OCI-LY7 (cell line): ENCODE measurements at regions not wholly inside any gene's neighbourhood (a gene's known extent, or its start where the extent isn't known, plus 50 kb on each side); places are given as distances from the start of the nearest gene placed in this dataset.
A peak's percentile ranks its signal among the peaks of the same experiment; 100 is the strongest.

Experiments
- BruUV-seq: library from RNA; stranded (reverse); fragments of 400-500 nt; replicated peaks from 2 replicates; lab custom pipeline; 2021; lab: Mats Ljungman, UMichigan
- CTCF ChIA-PET: fragments of 300-600 bp; sonication (Branson Sonifier 250); formaldehyde crosslinking; loops from one replicate; lab custom pipeline; 2022; ENCODE audit warnings: antibody characterized with exemption; ENCODE audit not compliant: unreplicated experiment; lab: Charles Lee
- POLR2A ChIA-PET: fragments of 300-600 bp; sonication (Branson Sonifier 250); formaldehyde crosslinking; loops from one replicate; lab custom pipeline; 2022; ENCODE audit warnings: antibody characterized with exemption; lab: Charles Lee
- DNase-seq: peaks from one replicate; pipeline ENCODE4 v3.0.0-alpha.2; 2015; ENCODE audit warnings: low spot score
- H2AFZ ChIP-seq: fragments of 200-600 bp; sonication (generic), shearing (Covaris generic); 2 replicates; pipeline ENCODE4 v1.6.1; 2014; ENCODE audit warnings: mild to moderate bottlenecking, antibody characterized with exemption, low read length, moderate library complexity
- H3K27ac ChIP-seq: fragments of 200-600 bp; sonication (generic); 2 replicates; pipeline ENCODE4 v1.5.1; 2014; ENCODE audit warnings: mixed run types, low read depth, mild to moderate bottlenecking, moderate library complexity, low read length, inconsistent platforms; ENCODE audit not compliant: poor library complexity, severe bottlenecking
- H3K36me3 ChIP-seq: fragments of 200-600 bp; sonication (generic); 2 replicates; pipeline ENCODE4 v1.6.1; 2014; ENCODE audit warnings: mild to moderate bottlenecking, antibody characterized with exemption, low read length, moderate library complexity, mixed read lengths; ENCODE audit not compliant: insufficient read depth
- H3K4me1 ChIP-seq: fragments of 200-600 bp; sonication (generic); 2 replicates; pipeline ENCODE4 v1.5.1; 2014; ENCODE audit warnings: mild to moderate bottlenecking, low read length; ENCODE audit not compliant: insufficient read depth, poor library complexity, severe bottlenecking
- H3K4me2 ChIP-seq: fragments of 200-600 bp; sonication (generic); 2 replicates; pipeline ENCODE4 v1.6.1; 2014; ENCODE audit warnings: mild to moderate bottlenecking, low read length
- H3K4me3 ChIP-seq: fragments of 200-600 bp; sonication (generic); 2 replicates; pipeline ENCODE4 v1.5.1; 2014; ENCODE audit warnings: mild to moderate bottlenecking, low read depth, low read length; ENCODE audit not compliant: poor library complexity, severe bottlenecking
- H3K79me2 ChIP-seq: fragments of 200-600 bp; sonication (generic); 2 replicates; pipeline ENCODE4 v1.6.1; 2016; ENCODE audit warnings: low read depth, mild to moderate bottlenecking, low read length, moderate library complexity, mixed read lengths; ENCODE audit not compliant: insufficient read depth
- H3K9me2 ChIP-seq: fragments of 200-600 bp; sonication (generic); 2 replicates; pipeline ENCODE4 v1.6.1; 2016; ENCODE audit warnings: mild to moderate bottlenecking, low read length, mixed read lengths; ENCODE audit not compliant: insufficient read depth
- H3K9me3 ChIP-seq: fragments of 200-600 bp; sonication (generic); 2 replicates; pipeline ENCODE4 v1.6.1; 2014; ENCODE audit warnings: mild to moderate bottlenecking, mixed run types, low read length, mixed read lengths
- H4K20me1 ChIP-seq: fragments of 200-600 bp; sonication (generic); 2 replicates; pipeline ENCODE4 v1.6.1; 2014; ENCODE audit warnings: mild to moderate bottlenecking, antibody characterized with exemption, low read length, moderate library complexity, mixed read lengths; ENCODE audit not compliant: insufficient read depth
- CTCF ChIP-seq: fragments of 200-600 bp; sonication (generic); conservative IDR thresholded peaks from 2 replicates; pipeline ENCODE4 v1.5.1; 2014; ENCODE audit warnings: mild to moderate bottlenecking, antibody characterized with exemption, low read length, moderate library complexity, mixed read lengths
- EZH2phosphoT487 ChIP-seq: fragments of 200-600 bp; sonication (generic); IDR thresholded peaks from 2 replicates; pipeline ENCODE4 v1.6.1; 2018; ENCODE audit warnings: low read depth, borderline replicate concordance, mild to moderate bottlenecking, mixed run types, antibody characterized with exemption, low read length, moderate library complexity, mixed read lengths
- intact Hi-C: fragments of 100-400 bp; cut with micrococcal nuclease; formaldehyde crosslinking; loops from one replicate; pipeline ENCODE4 v1.10.0; 2022; ENCODE audit not compliant: unreplicated experiment

- CTCF ChIA-PET: no interaction called here
- H3K79me2 ChIP-seq: no peaks in the 10 kb centered on the region
- BruUV-seq: no TSS peak
These were observed 58.3 kb upstream of the PLA2G4A start for GRCh38 chr1:186770421-186770820.

GRCh38 chr1:186768906-186769305, 59.8 kb upstream of the PLA2G4A start:
- H3K4me2 ChIP-seq: peak overlapping the region; percentile 25; the same call in 1 of the 2 replicates
- H3K27ac ChIP-seq: no peak overlapping the region
- BruUV-seq: no TSS peak
- no peak overlapping the region for H2AFZ ChIP-seq
- peaks cover 8% of the 10 kb centered on the region for H3K4me1 ChIP-seq
- no peaks in the 10 kb centered on the region for H3K79me2 ChIP-seq
- POLR2A ChIA-PET: interaction anchor here (0.8 kb wide), 1 partner anchor 20 kb away, joined by 4 read pairs; no protein-coding TSS in a partner anchor
- intact Hi-C loops: no loop called here
- no peak for TF ChIP-seq EZH2phosphoT487
- DNase-seq: no peak
- no peaks in the 10 kb centered on the region for H3K9me2 ChIP-seq
- no peak overlapping the region for H3K4me3 ChIP-seq
- no peaks in the 10 kb centered on the region for H3K36me3 ChIP-seq
- CTCF ChIA-PET: no interaction called here
- no peaks in the 10 kb centered on the region for H3K9me3 ChIP-seq
- H4K20me1 ChIP-seq: no peaks in the 10 kb centered on the region

More at GRCh38 chr1:186770421-186770820, 58.3 kb upstream of the PLA2G4A start:
- no peaks in the 10 kb centered on the region for H4K20me1 ChIP-seq
- H3K9me2 ChIP-seq: no peaks in the 10 kb centered on the region
- no peak overlapping the region for H2AFZ ChIP-seq
- H3K4me2 ChIP-seq: no peak overlapping the region
- TF ChIP-seq CTCF (no peak), EZH2phosphoT487 (no peak)
- no peak overlapping the region for H3K4me3 ChIP-seq
- DNase-seq: no peak
- POLR2A ChIA-PET: no interaction called here
- no peaks in the 10 kb centered on the region for H3K36me3 ChIP-seq
- peaks cover 8% of the 10 kb centered on the region for H3K4me1 ChIP-seq
- H3K9me3 ChIP-seq: no peaks in the 10 kb centered on the region
- H3K27ac ChIP-seq: no peak overlapping the region
- intact Hi-C loops: no loop called here

- H2AFZ ChIP-seq: no peak overlapping the region
- POLR2A ChIA-PET: no interaction called here
- intact Hi-C loops: no loop called here
- no TSS peak for BruUV-seq
- TF ChIP-seq CTCF (no peak), EZH2phosphoT487 (no peak)
- H3K9me2 ChIP-seq: no peaks in the 10 kb centered on the region
- no peak overlapping the region for H3K4me2 ChIP-seq
- H3K36me3 ChIP-seq: no peaks in the 10 kb centered on the region
- H3K9me3 ChIP-seq: no peaks in the 10 kb centered on the region
- no peak overlapping the region for H3K4me3 ChIP-seq
- no peak for DNase-seq
- CTCF ChIA-PET: no interaction called here
- H3K4me1 ChIP-seq: peaks cover 8% of the 10 kb centered on the region
- H3K27ac ChIP-seq: no peak overlapping the region
- no peaks in the 10 kb centered on the region for H3K79me2 ChIP-seq
- no peaks in the 10 kb centered on the region for H4K20me1 ChIP-seq
These were observed 63.3 kb upstream of the PLA2G4A start for GRCh38 chr1:186765446-186765845.
